HEK293 (cell line): ENCODE measurements at regions not wholly inside any gene's neighbourhood (a gene's known extent, or its start where the extent isn't known, plus 50 kb on each side); places are given as distances from the start of the nearest gene placed in this dataset.
"Not testable (repeated sequence)": the region's sequence is repeated elsewhere in the genome, so short reads cannot be mapped to it uniquely, and the experiment has no call there.

ENCODE experiments used
- CTCF ChIA-PET: fragments of 350-600 bp; formaldehyde crosslinking; extraction: SDS; loops from one replicate; lab custom pipeline; 2021; ENCODE audit warnings: antibody characterized with exemption; lab: Yijun Ruan, JAX
- POLR2A ChIA-PET: fragments of 300-600 bp; formaldehyde crosslinking; extraction: SDS; loops from one replicate; lab custom pipeline; 2020; ENCODE audit warnings: antibody characterized with exemption, inconsistent platforms; lab: Yijun Ruan, JAX
- H3K27ac ChIP-seq: fragments of 200-500 bp; sonication (Bioruptor generic); 2 replicates; pipeline ENCODE4 v1.5.1; 2014; ENCODE audit warnings: low read depth, low read length, control low read depth, inconsistent platforms; ENCODE audit errors: extremely low read depth
- H3K36me3 ChIP-seq, 2 experiments: fragments of 200-500 bp in 1 of 2; sonication (Bioruptor generic) in 1 of 2; 1 replicate in 1 of 2; 2 replicates in 1 of 2; pipeline ENCODE4 v1.5.1; 2014 to 2017; ENCODE audit warnings: inconsistent platforms in 2 of 2, low read length in 2 of 2; ENCODE audit not compliant: control insufficient read depth in 2 of 2, insufficient read depth in 1 of 2
- H3K4me1 ChIP-seq: fragments of 200-500 bp; sonication (Bioruptor generic); 2 replicates; pipeline ENCODE4 v1.5.1; 2014; ENCODE audit warnings: mild to moderate bottlenecking, low read length, inconsistent platforms; ENCODE audit not compliant: control insufficient read depth, insufficient read depth
- H3K4me3 ChIP-seq: 2 replicates; pipeline ENCODE4 v1.5.1; 2011; ENCODE audit warnings: low read depth, mild to moderate bottlenecking, control low read depth, low read length, moderate library complexity
- H3K9me3 ChIP-seq: fragments of 200-500 bp; sonication (Bioruptor generic); 2 replicates; pipeline ENCODE4 v1.5.1; 2014; ENCODE audit warnings: low read depth, low read length, inconsistent platforms; ENCODE audit not compliant: control insufficient read depth, insufficient read depth
- BCL11A ChIP-seq: fragments of 450-650 bp; formaldehyde crosslinking; IDR thresholded peaks from 2 replicates; pipeline ENCODE4 v1.5.1; 2016; ENCODE audit warnings: low read depth, missing biosample characterization, missing genetic modification characterization
- GLIS1 ChIP-seq: fragments of 450-650 bp; formaldehyde crosslinking; IDR thresholded peaks from 2 replicates; pipeline ENCODE4 v1.5.1; 2016; ENCODE audit warnings: missing biosample characterization, missing genetic modification characterization
- INSM2 ChIP-seq: fragments of 450-650 bp; formaldehyde crosslinking; IDR thresholded peaks from 2 replicates; pipeline ENCODE4 v1.5.1; 2016; ENCODE audit warnings: missing biosample characterization, missing genetic modification characterization
- PATZ1 ChIP-seq: fragments of 450-650 bp; formaldehyde crosslinking; IDR thresholded peaks from 2 replicates; pipeline ENCODE4 v1.5.1; 2016; ENCODE audit warnings: missing biosample characterization, missing genetic modification characterization
- PRDM10 ChIP-seq: fragments of 450-650 bp; formaldehyde crosslinking; IDR thresholded peaks from 2 replicates; pipeline ENCODE4 v1.5.1; 2016; ENCODE audit warnings: missing biosample characterization, missing genetic modification characterization
- ZBTB8A ChIP-seq: fragments of 450-650 bp; formaldehyde crosslinking; IDR thresholded peaks from 2 replicates; pipeline ENCODE4 v1.5.1; 2016; ENCODE audit warnings: missing biosample characterization, missing genetic modification characterization
- ZFP69B ChIP-seq: fragments of 450-650 bp; formaldehyde crosslinking; IDR thresholded peaks from 2 replicates; pipeline ENCODE4 v1.5.1; 2016; ENCODE audit warnings: missing biosample characterization, missing genetic modification characterization
- ZNF214 ChIP-seq: fragments of 450-650 bp; formaldehyde crosslinking; IDR thresholded peaks from 2 replicates; pipeline ENCODE4 v1.5.1; 2017; ENCODE audit warnings: missing biosample characterization, mild to moderate bottlenecking, missing genetic modification characterization, borderline replicate concordance
- ZNF335 ChIP-seq: fragments of 450-650 bp; formaldehyde crosslinking; conservative IDR thresholded peaks from 2 replicates; pipeline ENCODE4 v1.5.1; 2016; ENCODE audit warnings: missing biosample characterization, missing genetic modification characterization
- ZNF394 ChIP-seq: fragments of 450-650 bp; formaldehyde crosslinking; IDR thresholded peaks from 2 replicates; pipeline ENCODE4 v1.5.1; 2016; ENCODE audit warnings: missing biosample characterization, missing genetic modification characterization, mild to moderate bottlenecking, moderate library complexity, borderline replicate concordance
- ZNF585B ChIP-seq: fragments of 450-650 bp; formaldehyde crosslinking; IDR thresholded peaks from 2 replicates; pipeline ENCODE4 v1.5.1; 2016; ENCODE audit warnings: missing biosample characterization, missing genetic modification characterization
- ZNF629 ChIP-seq: fragments of 450-650 bp; formaldehyde crosslinking; IDR thresholded peaks from 2 replicates; pipeline ENCODE4 v1.5.1; 2017; ENCODE audit warnings: missing biosample characterization, missing genetic modification characterization
- ZSCAN16 ChIP-seq: fragments of 450-650 bp; formaldehyde crosslinking; IDR thresholded peaks from 2 replicates; pipeline ENCODE4 v1.5.1; 2016; ENCODE audit warnings: missing biosample characterization, missing genetic modification characterization
- ZSCAN23 ChIP-seq: fragments of 450-650 bp; formaldehyde crosslinking; IDR thresholded peaks from 2 replicates; pipeline ENCODE4 v1.5.1; 2016; ENCODE audit warnings: missing biosample characterization, missing genetic modification characterization

GRCh38 chr18:32868406-32868805, 95.6 kb upstream of the KLHL14 start (continued):
- TF ChIP-seq PATZ1 (tag by site-specific recombination): no peak

GRCh38 chr18:32867936-32868335, 95.1 kb upstream of the KLHL14 start:
- CTCF ChIA-PET: interaction anchor here (0.6 to 0.7 kb wide), 2 partner anchors 114 to 316 kb away, joined by 3 to 9 read pairs; no protein-coding TSS in a partner anchor
- no peak overlapping the region for H3K4me3 ChIP-seq
- H3K27ac ChIP-seq: no peak overlapping the region
- POLR2A ChIA-PET: no interaction called here
- no peaks in the 10 kb centered on the region for H3K9me3 ChIP-seq
- no peaks in the 10 kb centered on the region for H3K36me3 ChIP-seq
- peaks cover 7% of the 10 kb centered on the region; the same call in 1 of the 2 replicates for H3K4me1 ChIP-seq
- no peak for TF ChIP-seq ZNF629 (tag by site-specific recombination)
- no peak for TF ChIP-seq GLIS1 (tag by site-specific recombination)
- no peak for TF ChIP-seq INSM2
- TF ChIP-seq ZNF214 (tag by site-specific recombination): no peak
- no peak for TF ChIP-seq PRDM10
- no peak for TF ChIP-seq ZNF394
- TF ChIP-seq ZSCAN16 (tag by site-specific recombination): no peak
- TF ChIP-seq ZFP69B (tag by site-specific recombination): no peak
- TF ChIP-seq ZBTB8A (tag by site-specific recombination): no peak
- TF ChIP-seq ZNF335 (tag by site-specific recombination): no peak
- no peak for TF ChIP-seq BCL11A

- no peak overlapping the region for H3K27ac ChIP-seq
- POLR2A ChIA-PET: no interaction called here
- H3K36me3 ChIP-seq: no peaks in the 10 kb centered on the region
- TF ChIP-seq ZSCAN23 (tag by site-specific recombination) (no peak), ZNF585B (tag by site-specific recombination) (no peak)
- H3K4me3 ChIP-seq: no peak overlapping the region
- H3K4me1 ChIP-seq: peaks cover 7% of the 10 kb centered on the region; the same call in 1 of the 2 replicates
- no peaks in the 10 kb centered on the region for H3K9me3 ChIP-seq
- CTCF ChIA-PET: no interaction called here
Observed at GRCh38 chr18:32867330-32867729, 94.5 kb upstream of the KLHL14 start.

GRCh38 chr18:32862031-32862430, 89.2 kb upstream of the KLHL14 start:
- H3K36me3 ChIP-seq, H3K27ac ChIP-seq, H3K9me3 ChIP-seq, H3K4me1 ChIP-seq, POLR2A ChIA-PET, CTCF ChIA-PET, H3K4me3 ChIP-seq: not testable (repeated sequence)
